CD4-positive, alpha-beta T cell treated with Interferon gamma for 1 hour (primary cell): ENCODE measurements at regions not wholly inside any gene's neighbourhood (a gene's known extent, or its start where the extent isn't known, plus 50 kb on each side); places are given as distances from the start of the nearest gene placed in this dataset.
"Not testable (repeated sequence)": the region's sequence is repeated elsewhere in the genome, so short reads cannot be mapped to it uniquely, and the experiment has no call there.

ENCODE experiments used
- DNase-seq: peaks from one replicate; pipeline ENCODE4 v3.0.0-alpha.2; 2020

GRCh38 chr9:138214548-138214947 lies 337.0 kb downstream of the CACNA1B start:
- DNase-seq, result not testable (repeated sequence)

GRCh38 chr9:138215588-138215987 lies 338.0 kb downstream of the CACNA1B start:
- DNase-seq, result not testable (repeated sequence)

GRCh38 chr9:138216817-138217216 lies 339.2 kb downstream of the CACNA1B start:
- DNase-seq, result not testable (repeated sequence)

GRCh38 chr9:138217284-138217850 lies 339.8 kb downstream of the CACNA1B start:
- not testable (repeated sequence) for DNase-seq

- not testable (repeated sequence) for DNase-seq
Measured at GRCh38 chr9:138219249-138219648, 341.7 kb downstream of the CACNA1B start.

GRCh38 chr9:138221446-138222054 lies 344.0 kb downstream of the CACNA1B start:
- DNase-seq, result not testable (repeated sequence)

GRCh38 chr9:138237099-138237498 lies 359.5 kb downstream of the CACNA1B start:
- DNase-seq, result not testable (repeated sequence)

- DNase-seq, result not testable (repeated sequence)
Measured at GRCh38 chr9:138282903-138283302, 405.3 kb downstream of the CACNA1B start.
